ENCODE measurements at regions not wholly inside any gene's neighbourhood (a gene's known extent, or its start where the extent isn't known, plus 50 kb on each side); places are given as distances from the start of the nearest gene placed in this dataset.

- DNase-seq: no peak
These were observed 132.6 kb upstream of the ARHGAP5 start for GRCh38 chr14:31944256-31945073.

- DNase-seq: no peak
These were observed 132.0 kb upstream of the ARHGAP5 start for GRCh38 chr14:31945074-31945613.

- no peak for DNase-seq
These were observed 131.4 kb upstream of the ARHGAP5 start for GRCh38 chr14:31945701-31946100.

- DNase-seq: no peak
These were observed 130.0 kb upstream of the ARHGAP5 start for GRCh38 chr14:31947076-31947475.

- no peak for DNase-seq
These were observed 129.2 kb upstream of the ARHGAP5 start for GRCh38 chr14:31947680-31948595.

GRCh38 chr14:31949709-31950108 lies 127.4 kb upstream of the ARHGAP5 start:
- no peak for DNase-seq

- no peak for DNase-seq
These were observed 126.8 kb upstream of the ARHGAP5 start for GRCh38 chr14:31950331-31950730.

GRCh38 chr14:31950764-31951637 lies 126.1 kb upstream of the ARHGAP5 start:
- DNase-seq: peak; percentile 57

GRCh38 chr14:31951638-31951964 lies 125.5 kb upstream of the ARHGAP5 start:
- no peak for DNase-seq

- no peak for DNase-seq
These were observed 124.5 kb upstream of the ARHGAP5 start for GRCh38 chr14:31952573-31952972.

- DNase-seq: no peak
These were observed 123.9 kb upstream of the ARHGAP5 start for GRCh38 chr14:31953210-31953609.

GRCh38 chr14:31954991-31955390 lies 122.1 kb upstream of the ARHGAP5 start:
- no peak for DNase-seq

- no peak for DNase-seq
These were observed 121.0 kb upstream of the ARHGAP5 start for GRCh38 chr14:31955936-31956579.

GRCh38 chr14:31957565-31957964 lies 119.5 kb upstream of the ARHGAP5 start:
- no peak for DNase-seq

- DNase-seq: no peak
These were observed 117.1 kb upstream of the ARHGAP5 start for GRCh38 chr14:31960039-31960438.

- DNase-seq: no peak
These were observed 115.2 kb upstream of the ARHGAP5 start for GRCh38 chr14:31961896-31962295.

GRCh38 chr14:31962920-31963319 lies 114.2 kb upstream of the ARHGAP5 start:
- no peak for DNase-seq

GRCh38 chr14:31963587-31963986 lies 113.5 kb upstream of the ARHGAP5 start:
- DNase-seq: no peak

- no peak for DNase-seq
These were observed 112.6 kb upstream of the ARHGAP5 start for GRCh38 chr14:31964490-31964889.

- no peak for DNase-seq
These were observed 111.9 kb upstream of the ARHGAP5 start for GRCh38 chr14:31965071-31965734.

GRCh38 chr14:31965735-31966598 lies 111.1 kb upstream of the ARHGAP5 start:
- no peak for DNase-seq

All from NCI-H1417 treated with DMSO at 0.1 percent for 48 hours (cell line).